ENCODE measurements at regions not wholly inside any gene's neighbourhood (a gene's known extent, or its start where the extent isn't known, plus 50 kb on each side); places are given as distances from the start of the nearest gene placed in this dataset.

DNA sequence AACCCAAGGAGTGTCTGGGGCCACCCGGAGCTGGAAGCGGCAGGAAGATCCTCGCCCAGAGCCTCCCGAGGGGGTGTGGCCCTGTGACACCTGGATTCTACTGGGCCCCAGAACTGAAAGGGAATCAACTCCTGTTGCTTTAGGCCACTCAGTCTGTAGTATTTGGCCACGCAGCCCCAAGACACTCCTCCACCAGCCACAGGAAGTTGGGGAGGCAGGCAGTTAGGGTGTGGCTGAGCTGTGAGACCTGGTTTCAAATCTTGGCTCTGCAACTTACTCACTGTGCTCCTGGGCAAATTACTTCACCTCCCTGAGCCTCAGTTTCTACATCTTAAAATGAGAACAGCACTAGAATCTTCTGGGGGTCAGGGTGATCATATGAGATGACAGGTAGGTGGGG, 119.8 kb upstream of the PPP1R26 start:
- TF ChIP-seq, protein P1, sequence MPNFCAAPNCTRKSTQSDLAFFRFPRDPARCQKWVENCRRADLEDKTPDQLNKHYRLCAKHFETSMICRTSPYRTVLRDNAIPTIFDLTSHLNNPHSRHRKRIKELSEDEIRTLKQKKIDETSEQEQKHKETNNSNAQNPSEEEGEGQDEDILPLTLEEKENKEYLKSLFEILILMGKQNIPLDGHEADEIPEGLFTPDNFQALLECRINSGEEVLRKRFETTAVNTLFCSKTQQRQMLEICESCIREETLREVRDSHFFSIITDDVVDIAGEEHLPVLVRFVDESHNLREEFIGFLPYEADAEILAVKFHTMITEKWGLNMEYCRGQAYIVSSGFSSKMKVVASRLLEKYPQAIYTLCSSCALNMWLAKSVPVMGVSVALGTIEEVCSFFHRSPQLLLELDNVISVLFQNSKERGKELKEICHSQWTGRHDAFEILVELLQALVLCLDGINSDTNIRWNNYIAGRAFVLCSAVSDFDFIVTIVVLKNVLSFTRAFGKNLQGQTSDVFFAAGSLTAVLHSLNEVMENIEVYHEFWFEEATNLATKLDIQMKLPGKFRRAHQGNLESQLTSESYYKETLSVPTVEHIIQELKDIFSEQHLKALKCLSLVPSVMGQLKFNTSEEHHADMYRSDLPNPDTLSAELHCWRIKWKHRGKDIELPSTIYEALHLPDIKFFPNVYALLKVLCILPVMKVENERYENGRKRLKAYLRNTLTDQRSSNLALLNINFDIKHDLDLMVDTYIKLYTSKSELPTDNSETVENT (CRISPR knock-in tag; IDR thresholded peaks at IDR 0.05): no peak
- TF ChIP-seq NRF1 (conservative IDR thresholded peaks at IDR 0.05 in 1 of 2, IDR thresholded peaks at IDR 0.05 in 1 of 2) (no peak), ETV6 (IDR thresholded peaks at IDR 0.05; ENCODE audit: borderline replicate concordance in 1 of 2, low read depth in 2 of 2, low read length in 1 of 2) (no peak), ETV6 (CRISPR knock-in tag; IDR thresholded peaks at IDR 0.05; ENCODE audit: borderline replicate concordance) (no peak), ZEB2 (IDR thresholded peaks at IDR 0.05) (no peak), SP1 (CRISPR knock-in tag; IDR thresholded peaks at IDR 0.05) (no peak), ZNF133 (CRISPR knock-in tag; IDR thresholded peaks at IDR 0.05) (no peak), JUNB (CRISPR knock-in tag; conservative IDR thresholded peaks at IDR 0.05) (no peak)
- TF ChIP-seq, protein P2, sequence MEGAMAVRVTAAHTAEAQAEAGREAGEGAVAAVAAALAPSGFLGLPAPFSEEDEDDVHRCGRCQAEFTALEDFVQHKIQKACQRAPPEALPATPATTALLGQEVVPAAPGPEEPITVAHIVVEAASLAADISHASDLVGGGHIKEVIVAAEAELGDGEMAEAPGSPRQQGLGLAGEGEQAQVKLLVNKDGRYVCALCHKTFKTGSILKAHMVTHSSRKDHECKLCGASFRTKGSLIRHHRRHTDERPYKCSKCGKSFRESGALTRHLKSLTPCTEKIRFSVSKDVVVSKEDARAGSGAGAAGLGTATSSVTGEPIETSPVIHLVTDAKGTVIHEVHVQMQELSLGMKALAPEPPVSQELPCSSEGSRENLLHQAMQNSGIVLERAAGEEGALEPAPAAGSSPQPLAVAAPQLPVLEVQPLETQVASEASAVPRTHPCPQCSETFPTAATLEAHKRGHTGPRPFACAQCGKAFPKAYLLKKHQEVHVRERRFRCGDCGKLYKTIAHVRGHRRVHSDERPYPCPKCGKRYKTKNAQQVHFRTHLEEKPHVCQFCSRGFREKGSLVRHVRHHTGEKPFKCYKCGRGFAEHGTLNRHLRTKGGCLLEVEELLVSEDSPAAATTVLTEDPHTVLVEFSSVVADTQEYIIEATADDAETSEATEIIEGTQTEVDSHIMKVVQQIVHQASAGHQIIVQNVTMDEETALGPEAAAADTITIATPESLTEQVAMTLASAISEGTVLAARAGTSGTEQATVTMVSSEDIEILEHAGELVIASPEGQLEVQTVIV (CRISPR knock-in tag; IDR thresholded peaks at IDR 0.05; ENCODE audit: borderline replicate concordance): no peak
- TF ChIP-seq, protein P3, sequence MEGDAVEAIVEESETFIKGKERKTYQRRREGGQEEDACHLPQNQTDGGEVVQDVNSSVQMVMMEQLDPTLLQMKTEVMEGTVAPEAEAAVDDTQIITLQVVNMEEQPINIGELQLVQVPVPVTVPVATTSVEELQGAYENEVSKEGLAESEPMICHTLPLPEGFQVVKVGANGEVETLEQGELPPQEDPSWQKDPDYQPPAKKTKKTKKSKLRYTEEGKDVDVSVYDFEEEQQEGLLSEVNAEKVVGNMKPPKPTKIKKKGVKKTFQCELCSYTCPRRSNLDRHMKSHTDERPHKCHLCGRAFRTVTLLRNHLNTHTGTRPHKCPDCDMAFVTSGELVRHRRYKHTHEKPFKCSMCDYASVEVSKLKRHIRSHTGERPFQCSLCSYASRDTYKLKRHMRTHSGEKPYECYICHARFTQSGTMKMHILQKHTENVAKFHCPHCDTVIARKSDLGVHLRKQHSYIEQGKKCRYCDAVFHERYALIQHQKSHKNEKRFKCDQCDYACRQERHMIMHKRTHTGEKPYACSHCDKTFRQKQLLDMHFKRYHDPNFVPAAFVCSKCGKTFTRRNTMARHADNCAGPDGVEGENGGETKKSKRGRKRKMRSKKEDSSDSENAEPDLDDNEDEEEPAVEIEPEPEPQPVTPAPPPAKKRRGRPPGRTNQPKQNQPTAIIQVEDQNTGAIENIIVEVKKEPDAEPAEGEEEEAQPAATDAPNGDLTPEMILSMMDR (IDR thresholded peaks at IDR 0.05 in 2 of 3, conservative IDR thresholded peaks at IDR 0.05 in 1 of 3; ENCODE audit: insufficient read depth in 2 of 3, low read depth in 1 of 3, low read length in 3 of 3): no peak
- TF ChIP-seq, protein P4, sequence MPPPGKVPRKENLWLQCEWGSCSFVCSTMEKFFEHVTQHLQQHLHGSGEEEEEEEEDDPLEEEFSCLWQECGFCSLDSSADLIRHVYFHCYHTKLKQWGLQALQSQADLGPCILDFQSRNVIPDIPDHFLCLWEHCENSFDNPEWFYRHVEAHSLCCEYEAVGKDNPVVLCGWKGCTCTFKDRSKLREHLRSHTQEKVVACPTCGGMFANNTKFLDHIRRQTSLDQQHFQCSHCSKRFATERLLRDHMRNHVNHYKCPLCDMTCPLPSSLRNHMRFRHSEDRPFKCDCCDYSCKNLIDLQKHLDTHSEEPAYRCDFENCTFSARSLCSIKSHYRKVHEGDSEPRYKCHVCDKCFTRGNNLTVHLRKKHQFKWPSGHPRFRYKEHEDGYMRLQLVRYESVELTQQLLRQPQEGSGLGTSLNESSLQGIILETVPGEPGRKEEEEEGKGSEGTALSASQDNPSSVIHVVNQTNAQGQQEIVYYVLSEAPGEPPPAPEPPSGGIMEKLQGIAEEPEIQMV (tag; conservative IDR thresholded peaks at IDR 0.05; ENCODE audit: low read depth): no peak
- TF ChIP-seq, protein P5, sequence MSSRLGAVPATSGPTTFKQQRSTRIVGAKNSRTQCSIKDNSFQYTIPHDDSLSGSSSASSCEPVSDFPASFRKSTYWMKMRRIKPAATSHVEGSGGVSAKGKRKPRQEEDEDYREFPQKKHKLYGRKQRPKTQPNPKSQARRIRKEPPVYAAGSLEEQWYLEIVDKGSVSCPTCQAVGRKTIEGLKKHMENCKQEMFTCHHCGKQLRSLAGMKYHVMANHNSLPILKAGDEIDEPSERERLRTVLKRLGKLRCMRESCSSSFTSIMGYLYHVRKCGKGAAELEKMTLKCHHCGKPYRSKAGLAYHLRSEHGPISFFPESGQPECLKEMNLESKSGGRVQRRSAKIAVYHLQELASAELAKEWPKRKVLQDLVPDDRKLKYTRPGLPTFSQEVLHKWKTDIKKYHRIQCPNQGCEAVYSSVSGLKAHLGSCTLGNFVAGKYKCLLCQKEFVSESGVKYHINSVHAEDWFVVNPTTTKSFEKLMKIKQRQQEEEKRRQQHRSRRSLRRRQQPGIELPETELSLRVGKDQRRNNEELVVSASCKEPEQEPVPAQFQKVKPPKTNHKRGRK (tag; IDR thresholded peaks at IDR 0.05): no peak

Data from K562 (cell line).